SIG-M5 treated with dmso at 0.1 percent for 504 hours (cell line): ENCODE measurements at regions not wholly inside any gene's neighbourhood (a gene's known extent, or its start where the extent isn't known, plus 50 kb on each side); places are given as distances from the start of the nearest gene placed in this dataset.
"Not testable (repeated sequence)": the region's sequence is repeated elsewhere in the genome, so short reads cannot be mapped to it uniquely, and the experiment has no call there.

Experiments used
- DNase-seq: peaks from one replicate; lab custom pipeline; 2025; ENCODE audit not compliant: unreplicated experiment; lab: John Stamatoyannopoulos, UW

DNA sequence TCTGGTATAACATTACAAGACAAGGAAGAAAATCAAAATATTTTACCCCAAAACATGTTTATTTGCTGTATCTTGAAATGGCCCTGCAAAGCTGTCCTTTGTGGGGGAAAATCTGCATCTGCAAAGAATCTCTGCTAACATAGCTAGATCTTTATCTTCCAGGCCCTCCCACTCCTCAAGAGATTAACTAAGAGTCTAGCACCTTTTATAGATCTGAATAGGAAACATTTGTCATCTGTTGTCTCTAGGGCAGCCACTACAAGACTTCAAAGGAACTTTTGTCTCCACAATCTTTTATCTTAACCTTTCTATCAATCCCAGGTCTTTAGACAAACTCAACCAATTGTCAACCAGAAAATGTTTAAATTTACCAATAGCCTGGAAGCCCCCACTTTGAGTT lies 427.6 kb upstream of the ID2 start:
- not testable (repeated sequence) for DNase-seq

DNA sequence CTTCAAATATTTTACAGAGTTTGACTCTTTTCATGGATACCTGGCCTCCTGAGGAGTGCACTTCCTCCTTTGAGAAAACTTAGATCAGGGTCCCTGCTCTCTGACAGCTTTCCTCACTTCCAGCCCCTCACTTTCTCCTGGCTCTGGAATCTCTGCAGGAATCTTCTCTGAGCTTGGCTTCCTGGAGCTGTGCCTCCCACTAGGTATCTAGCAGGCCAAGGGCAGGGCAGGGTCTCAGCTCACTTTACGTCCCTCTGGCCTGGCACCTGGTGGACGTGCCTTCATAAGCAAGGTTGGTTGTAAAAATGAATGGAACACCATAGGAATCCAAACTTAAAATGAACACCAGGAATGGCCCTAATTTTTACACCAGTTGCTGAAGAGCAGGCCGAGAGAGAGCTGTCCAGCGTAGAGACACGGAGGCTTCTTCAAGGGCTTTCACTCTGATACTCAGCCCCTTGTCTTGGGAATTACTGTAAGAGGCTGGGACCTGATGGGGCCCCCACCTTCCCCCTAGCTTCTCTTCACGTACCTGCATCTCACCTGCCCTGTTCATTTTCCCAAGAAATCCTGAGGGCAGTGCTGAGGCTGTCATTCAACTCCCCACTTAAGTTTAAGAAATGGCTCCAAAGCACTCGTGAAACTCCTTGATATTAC lies 426.9 kb upstream of the ID2 start:
- no peak for DNase-seq

DNA sequence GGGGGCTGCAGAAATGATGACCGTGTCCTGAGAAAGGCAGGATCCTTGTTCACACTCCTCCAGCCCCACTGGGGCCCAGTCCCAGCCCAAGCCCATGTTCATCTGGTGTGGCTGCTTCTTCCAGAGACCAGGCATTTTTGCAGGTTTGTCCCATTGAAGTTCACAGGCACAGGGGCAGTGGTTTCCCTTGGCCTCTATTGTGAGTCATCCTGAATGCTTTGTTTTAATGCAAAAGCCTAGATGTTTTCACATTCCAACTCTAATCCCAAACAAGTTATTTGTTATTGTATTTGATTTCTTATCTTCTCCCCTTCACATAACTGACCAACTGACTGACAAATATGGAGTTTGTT lies 426.4 kb upstream of the ID2 start:
- no peak for DNase-seq

DNA sequence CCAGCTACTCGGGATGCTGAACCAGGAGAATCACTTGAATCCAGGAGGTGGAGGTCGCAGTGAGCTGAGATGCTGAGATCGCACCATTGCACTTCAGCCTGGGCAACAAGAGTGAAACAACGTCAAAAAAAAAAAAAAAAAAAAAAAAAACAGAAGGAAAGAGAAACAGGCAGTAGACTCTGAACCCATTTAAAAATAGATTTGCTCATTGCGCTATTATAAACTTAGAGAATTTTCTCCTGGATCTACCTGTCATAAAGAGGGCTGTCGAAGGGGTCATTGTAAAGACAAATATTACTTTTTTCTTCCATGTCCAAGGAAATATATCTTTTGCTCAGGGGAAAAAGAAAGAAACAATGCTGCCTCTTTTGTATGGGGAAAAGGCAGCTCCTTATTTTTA lies 425.0 kb upstream of the ID2 start:
- no peak for DNase-seq

DNA sequence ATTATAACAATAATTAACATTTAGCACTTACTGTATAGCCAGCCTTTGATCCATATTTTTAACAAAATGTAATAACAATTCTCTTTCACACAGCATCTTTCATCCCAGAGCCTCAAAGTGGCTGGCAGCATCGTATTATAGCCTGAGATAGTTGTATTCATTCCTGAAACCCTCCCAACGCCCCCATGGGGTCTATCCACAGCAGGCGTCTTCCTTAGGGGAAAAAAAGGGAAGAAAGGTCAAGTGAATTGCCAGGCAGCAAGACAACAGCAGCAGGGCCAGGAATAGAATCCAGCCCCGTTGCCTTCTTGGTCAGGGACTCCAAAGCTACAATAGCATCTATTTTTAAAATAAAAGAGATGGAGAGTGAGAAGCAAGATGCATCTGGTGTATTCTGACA lies 424.4 kb upstream of the ID2 start:
- no peak for DNase-seq

DNA sequence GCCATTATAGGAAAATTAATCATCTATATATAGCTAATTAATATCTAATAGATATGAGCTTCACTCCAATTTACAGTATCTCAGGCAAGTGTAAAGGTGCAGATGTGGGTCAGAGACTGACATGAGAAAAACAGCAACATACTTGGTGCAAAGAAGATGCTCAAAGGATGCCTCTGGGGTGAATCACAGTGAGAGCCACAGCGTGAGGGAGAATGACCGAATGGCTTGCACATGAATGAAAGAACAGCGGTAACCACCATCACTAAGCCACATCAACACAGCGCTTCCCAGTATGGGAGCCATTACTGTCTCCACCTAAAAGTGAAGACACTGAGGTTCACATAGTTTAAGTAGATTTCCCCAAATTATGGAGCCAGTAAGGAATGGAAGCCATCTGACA lies 423.4 kb upstream of the ID2 start:
- DNase-seq = no peak

DNA sequence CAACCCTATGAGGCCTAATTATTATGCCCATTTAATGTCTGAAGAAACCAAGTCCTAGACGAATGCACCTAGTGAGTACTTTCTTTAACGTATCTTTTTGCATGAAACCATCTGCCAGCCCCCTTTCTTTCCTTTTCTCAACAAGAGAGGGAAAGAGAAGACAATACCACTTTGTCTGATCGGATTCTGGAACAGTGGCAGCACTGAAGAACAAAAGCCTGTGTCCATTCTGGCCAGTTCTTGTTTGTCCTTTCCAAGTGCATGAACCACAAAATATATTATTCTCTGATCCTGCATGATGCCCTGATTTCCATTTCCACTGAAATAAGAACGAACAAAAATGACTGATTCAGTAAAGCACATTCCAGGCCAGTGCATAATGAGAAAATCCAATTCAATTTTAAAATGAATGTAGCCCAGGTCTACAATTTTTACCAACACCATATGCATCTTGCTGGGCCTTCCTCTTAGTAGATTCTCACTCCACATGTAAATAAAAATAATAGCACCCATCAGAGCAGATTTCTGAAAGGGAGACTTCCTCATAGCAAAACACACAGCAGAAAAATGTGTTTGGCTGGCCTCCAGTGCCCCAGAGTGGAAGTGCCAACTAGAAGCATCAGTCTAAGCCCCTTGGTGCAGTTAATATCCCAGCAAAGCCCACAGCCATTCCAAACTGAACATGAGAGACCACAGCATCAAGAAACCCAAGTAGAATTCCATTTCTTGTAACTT lies 422.6 kb upstream of the ID2 start:
- no peak for DNase-seq

DNA sequence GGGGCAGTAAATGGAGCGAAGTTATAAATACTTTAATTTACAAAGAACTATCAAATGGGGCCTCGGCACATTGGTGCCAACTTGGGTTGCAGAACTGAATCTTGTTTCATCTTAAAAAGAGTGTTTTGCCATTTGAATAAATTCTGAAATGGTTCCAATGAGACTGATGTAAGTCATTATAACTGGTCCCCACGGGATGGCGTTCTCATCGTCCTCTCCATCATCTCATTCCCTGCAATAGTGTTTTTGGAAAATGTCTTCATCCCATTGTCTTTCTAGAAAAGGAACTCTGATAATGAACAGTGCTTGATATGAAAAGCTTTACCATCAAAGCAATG lies 422.0 kb upstream of the ID2 start:
- DNase-seq = no peak

DNA sequence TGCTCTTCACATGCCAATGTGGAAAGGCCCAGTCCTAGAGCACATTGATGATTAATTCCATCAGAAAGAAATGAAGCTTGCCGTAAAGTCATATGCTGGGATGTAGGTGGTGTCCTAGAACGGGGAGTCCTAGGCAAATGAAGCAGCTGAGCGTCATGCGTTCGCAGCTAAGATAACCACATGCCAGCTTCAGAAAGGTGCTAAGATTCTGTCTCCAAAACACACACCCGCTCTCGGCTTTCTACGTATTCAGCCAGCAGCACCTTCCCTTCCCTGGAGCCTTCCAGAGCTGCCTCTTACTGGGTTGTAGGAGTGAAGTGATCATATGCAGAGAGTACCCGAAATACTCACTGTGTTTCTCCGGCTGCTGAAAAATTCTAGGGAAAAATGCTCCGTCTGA lies 421.6 kb upstream of the ID2 start:
- DNase-seq = no peak

DNA sequence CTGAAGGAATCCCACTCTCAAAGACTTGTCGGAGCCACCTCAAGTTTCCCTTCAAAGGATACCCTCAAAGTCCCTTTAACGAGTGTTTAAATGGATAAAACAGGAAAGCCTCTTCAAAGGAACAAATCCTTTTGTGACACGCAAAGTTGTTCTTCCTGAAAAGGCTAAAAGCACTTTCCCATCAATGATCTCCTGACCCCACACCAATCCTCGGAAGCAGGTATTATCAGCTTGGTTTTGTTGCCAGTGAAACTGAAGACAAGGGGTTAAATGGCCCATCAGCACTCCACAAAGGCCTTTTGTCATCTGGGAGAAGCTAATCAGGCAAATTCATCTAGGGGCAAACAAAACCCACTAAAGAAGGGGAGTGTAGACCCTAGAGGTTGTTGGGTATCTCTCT lies 418.0 kb upstream of the ID2 start:
- no peak for DNase-seq

DNA sequence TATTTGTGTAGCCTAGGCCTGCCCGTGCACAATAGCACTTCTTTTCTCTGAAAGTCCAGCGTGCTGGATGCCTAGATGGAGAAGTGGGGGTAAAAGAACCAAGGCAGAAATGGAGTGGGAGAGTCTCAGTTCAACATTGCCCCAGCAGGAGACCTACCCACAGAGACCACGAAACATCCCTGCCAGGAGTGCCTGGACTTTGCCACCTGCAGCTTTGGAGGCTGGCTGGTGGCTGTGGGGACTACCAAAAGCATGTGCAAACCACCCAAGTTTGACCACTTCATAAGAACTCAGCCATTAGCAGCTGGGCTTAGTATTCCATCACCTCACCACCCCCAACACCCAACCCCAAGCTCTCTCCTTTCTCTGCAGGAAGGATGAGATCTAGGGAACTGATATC lies 416.9 kb upstream of the ID2 start:
- no peak for DNase-seq

DNA sequence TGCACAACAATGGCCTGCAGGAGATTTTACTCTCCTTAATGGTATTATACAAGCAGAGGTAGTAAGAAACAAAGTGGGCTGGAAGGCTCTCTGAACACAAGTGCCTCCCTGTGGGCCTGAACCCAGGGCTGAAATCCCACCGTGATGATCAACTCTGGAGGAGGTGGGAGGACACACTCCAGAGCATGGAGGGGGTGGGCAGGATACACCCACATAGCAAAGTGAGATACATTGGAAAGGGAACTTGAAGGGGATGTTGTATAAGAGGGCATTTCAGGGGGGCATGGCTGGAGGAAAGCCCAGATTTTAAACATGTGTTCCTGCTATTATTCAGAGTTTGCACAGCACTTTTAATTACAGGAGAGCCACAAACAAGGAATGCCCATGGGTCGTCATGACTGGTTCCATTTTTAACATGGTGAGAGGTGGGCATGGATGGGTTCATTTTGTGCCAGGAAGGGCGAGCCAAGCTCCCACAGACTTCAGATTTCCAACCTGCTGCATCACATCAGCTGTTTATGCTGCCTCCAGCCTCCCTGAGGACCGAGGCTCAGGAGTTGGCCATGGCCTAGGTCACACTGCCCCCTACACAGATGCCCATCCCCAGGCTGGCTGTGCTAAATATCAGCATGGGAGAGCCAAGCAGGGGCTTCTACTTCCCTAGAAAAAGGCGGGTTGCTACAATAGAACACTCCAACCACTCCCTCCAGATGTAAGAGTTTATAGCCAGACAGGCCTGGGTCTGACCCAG lies 416.2 kb upstream of the ID2 start:
- no peak for DNase-seq

DNA sequence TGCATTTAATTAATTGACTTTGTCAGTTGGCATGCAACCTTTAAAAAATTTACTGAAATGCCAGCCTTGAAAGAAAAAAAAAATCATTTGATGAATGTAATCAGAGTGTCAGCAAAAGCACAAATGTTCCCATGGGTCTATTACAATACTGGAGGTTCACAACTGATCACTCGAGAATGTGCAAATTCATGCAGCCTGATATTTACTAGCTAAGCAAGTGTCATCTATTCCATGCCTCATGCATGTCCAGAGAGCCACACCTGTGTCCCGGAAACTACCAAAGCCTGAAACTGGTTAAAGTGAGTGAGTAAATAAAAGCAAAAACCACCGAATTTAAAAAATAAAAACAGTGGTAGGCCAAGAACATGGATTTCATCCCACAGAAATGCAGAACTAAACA lies 415.3 kb upstream of the ID2 start:
- no peak for DNase-seq

DNA sequence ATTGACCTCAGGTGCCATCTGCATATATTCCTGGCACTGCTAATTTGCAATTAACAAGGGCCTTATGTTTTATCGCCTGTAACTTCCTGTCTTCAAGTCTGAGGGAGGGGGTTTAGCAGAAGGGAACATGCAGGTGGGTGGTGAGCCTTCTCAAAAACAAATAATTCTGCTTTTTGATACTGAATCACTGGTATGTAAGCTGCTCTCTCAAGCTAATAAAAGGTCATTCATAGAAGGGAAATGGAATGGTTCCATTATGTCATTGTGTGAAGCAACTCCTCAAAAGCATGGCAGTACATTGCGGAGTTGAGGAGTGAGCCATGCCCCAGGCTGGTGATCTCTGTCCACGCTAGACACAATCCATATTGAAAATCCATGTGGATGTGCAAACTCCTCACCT lies 414.8 kb upstream of the ID2 start:
- no peak for DNase-seq

DNA sequence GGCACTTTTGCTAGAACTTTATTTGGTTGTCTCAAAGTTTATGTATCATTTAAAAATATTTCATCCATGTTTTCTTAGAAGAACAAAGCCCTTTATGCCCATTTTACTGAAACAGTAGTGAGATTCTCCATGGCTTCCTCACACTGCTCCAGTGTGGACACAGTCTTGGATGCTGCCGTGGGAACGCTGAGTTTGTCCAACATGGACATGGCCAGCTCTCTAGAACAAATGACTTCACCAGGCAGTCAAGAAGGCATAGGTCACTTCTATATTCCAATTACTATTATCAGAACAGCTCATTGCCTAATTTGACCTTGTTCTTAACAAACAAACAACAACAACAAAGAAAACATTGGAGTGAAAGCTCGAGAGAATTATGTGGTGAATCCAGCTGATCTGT lies 414.1 kb upstream of the ID2 start:
- DNase-seq = no peak

DNA sequence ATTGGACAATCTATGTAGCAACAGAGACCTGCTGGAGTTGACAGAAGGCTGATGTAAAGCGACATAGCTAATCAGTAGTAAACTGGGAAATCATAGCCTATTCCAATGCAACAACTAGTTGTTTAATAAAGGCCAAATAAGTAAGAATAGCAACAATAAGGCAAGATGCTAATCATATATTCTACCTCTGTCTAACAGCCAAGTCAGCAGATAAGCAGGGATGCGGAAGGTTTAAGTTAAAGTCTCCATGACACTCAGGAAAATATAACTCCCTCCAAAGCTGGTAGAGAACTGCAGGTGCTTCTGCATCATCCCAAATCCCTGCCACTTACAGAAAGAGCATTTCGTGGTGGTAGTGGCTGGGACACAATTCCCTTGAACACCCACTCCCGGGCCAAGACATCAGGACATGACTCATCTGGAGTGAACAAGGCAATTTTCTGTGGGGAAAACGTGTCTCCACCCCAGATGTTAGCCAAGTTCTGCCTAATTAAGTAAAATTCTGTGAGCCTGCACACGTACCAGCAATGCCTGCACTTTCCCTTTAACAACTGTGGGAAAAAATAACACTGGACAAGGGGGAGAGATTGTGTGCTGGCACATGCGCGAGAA lies 413.6 kb upstream of the ID2 start:
- DNase-seq = no peak

DNA sequence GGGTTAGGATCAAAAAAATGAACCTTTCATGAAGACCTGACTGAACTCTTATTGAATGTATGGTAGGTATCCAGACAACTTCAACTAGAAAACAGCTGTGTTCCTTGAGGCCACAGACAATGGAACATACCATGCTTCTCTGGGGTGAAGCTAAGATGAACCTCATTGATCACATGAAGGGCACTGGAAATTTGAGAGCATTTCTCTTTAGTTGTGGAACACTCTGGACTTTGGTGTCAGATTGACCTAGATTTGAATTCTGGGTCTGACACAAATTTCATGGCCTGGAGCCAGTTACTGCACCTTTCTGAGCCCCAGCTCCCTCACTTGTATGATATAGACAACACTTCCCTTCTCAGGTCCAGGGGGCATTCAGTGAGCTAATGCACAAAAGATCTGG lies 411.2 kb upstream of the ID2 start:
- no peak for DNase-seq

DNA sequence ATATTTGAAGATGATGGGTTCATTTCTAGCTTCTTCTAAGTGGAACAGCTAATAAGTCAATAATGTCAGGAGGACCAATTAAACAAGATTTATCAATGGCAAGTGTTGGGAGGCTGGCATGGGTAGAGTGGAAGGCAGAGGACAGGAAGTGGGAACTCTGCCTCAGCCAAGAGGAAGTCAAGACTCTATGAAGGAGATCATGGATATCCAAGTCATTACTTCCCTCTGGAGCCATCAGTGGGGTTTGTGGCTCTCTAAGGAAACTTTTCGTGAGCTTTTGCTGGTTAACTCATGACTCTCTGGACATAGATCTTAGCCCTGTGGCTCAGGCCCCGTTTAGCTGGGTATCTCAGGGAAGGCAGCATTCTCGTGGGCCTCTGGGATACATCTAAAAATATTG lies 410.4 kb upstream of the ID2 start:
- no peak for DNase-seq

DNA sequence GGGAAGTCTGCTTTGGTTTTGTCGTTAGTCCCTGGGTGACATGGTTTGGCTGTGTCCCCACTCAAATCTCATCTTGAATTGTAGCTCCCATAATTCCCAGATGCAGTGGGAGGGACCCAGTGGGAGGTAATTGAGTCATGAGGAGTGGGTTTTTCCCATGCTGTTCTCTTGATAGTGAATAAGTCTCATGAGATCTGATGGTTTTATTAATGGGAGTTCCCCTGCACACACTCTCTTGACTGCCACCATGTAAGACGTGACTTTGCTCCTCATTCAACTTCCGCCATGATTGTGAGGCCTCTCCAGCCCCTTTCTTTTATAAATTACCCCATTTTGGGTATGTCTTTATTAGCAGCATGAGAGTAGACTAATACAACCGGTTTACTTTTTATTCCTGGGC lies 405.8 kb upstream of the ID2 start:
- no peak for DNase-seq

DNA sequence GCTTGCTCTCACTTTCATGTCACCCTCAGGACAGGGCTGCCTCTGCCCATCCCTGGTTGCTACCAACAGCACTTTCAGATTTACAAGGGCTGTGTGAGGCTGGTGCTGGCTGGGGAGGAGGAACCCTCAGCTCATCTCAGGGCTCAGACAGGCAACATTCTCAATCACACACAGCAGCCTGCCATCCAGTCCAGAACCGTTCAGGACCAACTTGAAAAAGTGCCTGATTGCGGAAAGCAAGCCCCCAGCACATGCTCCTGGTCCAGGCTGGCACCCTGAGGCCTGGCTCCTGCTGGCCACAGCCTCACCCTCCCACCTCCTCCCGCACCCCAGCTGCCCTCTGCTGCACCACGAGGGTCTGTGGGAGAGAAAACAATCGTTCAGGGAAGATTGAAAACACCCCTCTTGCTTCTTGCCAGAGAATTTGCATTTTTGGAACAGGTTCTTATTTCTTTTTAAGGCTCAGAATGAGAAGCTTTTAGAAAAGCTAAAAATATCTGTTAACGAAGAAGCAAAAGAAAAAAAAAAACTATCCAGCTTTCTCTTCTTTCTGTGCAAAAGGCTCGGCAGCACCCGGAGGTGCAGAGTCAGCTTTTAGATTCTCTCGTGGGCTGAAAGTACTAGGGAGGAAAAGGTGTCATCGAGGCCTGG lies 403.8 kb upstream of the ID2 start:
- no peak for DNase-seq

DNA sequence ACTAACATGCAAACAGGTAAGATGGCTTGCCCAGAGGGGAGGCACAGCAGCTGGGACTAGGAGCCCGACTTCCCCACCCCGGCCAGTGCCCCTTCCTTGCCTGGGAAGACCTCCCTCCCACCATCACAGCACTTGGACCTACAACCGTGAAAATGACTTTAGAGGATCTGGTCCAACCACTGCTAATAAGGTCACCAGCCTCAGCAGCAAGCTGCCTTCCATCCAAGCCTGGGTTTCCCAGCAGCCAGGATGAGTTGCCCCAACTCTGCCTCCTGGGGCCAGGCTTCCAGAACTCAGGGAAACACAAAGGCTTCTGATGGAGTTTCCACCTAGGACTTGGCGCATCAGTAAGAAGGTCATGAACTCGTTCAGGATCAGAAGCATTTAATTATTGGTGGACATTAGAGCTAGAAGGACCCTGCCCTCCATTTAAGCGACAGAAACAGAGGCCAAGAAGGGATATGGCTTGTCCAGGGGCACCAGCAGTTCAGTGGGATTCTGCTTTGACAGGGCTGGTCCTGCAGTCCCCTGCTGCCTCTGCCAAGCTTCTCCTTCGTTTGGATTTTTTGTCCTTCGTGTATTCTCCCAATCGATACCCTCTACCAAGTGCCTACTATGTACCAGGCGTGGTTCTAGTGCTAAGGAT lies 403.0 kb upstream of the ID2 start:
- DNase-seq = no peak
